ENCODE measurements at regions not wholly inside any gene's neighbourhood (a gene's known extent, or its start where the extent isn't known, plus 50 kb on each side); places are given as distances from the start of the nearest gene placed in this dataset.

GRCh38 chr6:113679051-113679450, 178.1 kb upstream of the MARCKS start:
- TF ChIP-seq CTCF (IDR thresholded peaks at IDR 0.05) (no peak), POLR2A (IDR thresholded peaks at IDR 0.05) (no peak), EP300 (IDR thresholded peaks at IDR 0.05) (no peak)

Measured in ovary (tissue), 3 donors.